MM.1S (cell line): ENCODE measurements at regions not wholly inside any gene's neighbourhood (a gene's known extent, or its start where the extent isn't known, plus 50 kb on each side); places are given as distances from the start of the nearest gene placed in this dataset.

Experiments
- DNase-seq: peaks from one replicate; pipeline ENCODE4 v3.0.0-alpha.2; 2015
- H2AFZ ChIP-seq: fragments of 300-600 bp; sonication (generic); 2 replicates; pipeline ENCODE4 v1.6.0; 2016; ENCODE audit warnings: antibody characterized with exemption, low read length
- H3F3A ChIP-seq: fragments of 300-600 bp; sonication (generic); 2 replicates; pipeline ENCODE4 v1.6.1; 2016; ENCODE audit warnings: mild to moderate bottlenecking, antibody characterized with exemption, low read length, moderate library complexity, mixed read lengths; ENCODE audit not compliant: insufficient read depth
- H3K27ac ChIP-seq: fragments of 300-600 bp; sonication (generic); 2 replicates; pipeline ENCODE4 v1.5.1; 2016; ENCODE audit warnings: mild to moderate bottlenecking, low read length
- H3K27me3 ChIP-seq: fragments of 300-600 bp; sonication (generic); replicated peaks from 2 replicates; pipeline ENCODE4 v1.6.0; 2016; ENCODE audit warnings: low read length; ENCODE audit not compliant: insufficient read depth
- H3K36me3 ChIP-seq: fragments of 300-600 bp; sonication (generic); replicated peaks from 2 replicates; pipeline ENCODE4 v1.6.1; 2016; ENCODE audit warnings: mild to moderate bottlenecking, low read length, mixed read lengths; ENCODE audit not compliant: insufficient read depth
- H3K4me1 ChIP-seq: fragments of 300-600 bp; sonication (generic); 2 replicates; pipeline ENCODE4 v1.6.1; 2016; ENCODE audit warnings: low read length, mixed read lengths
- H3K4me2 ChIP-seq: fragments of 300-600 bp; sonication (generic); 2 replicates; pipeline ENCODE4 v1.6.0; 2016; ENCODE audit warnings: low read depth, low read length
- H3K4me3 ChIP-seq: fragments of 300-600 bp; sonication (generic); 2 replicates; pipeline ENCODE4 v1.5.1; 2016; ENCODE audit warnings: low read length, mixed read lengths
- H3K79me2 ChIP-seq: fragments of 300-600 bp; sonication (generic); 2 replicates; pipeline ENCODE4 v1.6.1; 2016; ENCODE audit warnings: mixed run types, low read length, mixed read lengths
- H3K9ac ChIP-seq: fragments of 300-600 bp; sonication (generic); 2 replicates; pipeline ENCODE4 v1.6.1; 2016; ENCODE audit warnings: low read length, mixed read lengths
- H3K9me2 ChIP-seq: fragments of 300-600 bp; sonication (generic); replicated peaks from 2 replicates; pipeline ENCODE4 v1.6.1; 2016; ENCODE audit warnings: mild to moderate bottlenecking, low read length, mixed read lengths; ENCODE audit not compliant: insufficient read depth
- H3K9me3 ChIP-seq: fragments of 300-600 bp; sonication (generic); replicated peaks from 2 replicates; pipeline ENCODE4 v1.6.1; 2016; ENCODE audit warnings: mild to moderate bottlenecking, low read length, mixed read lengths; ENCODE audit not compliant: insufficient read depth
- H4K20me1 ChIP-seq: fragments of 300-600 bp; sonication (generic); 2 replicates; pipeline ENCODE4 v1.6.1; 2016; ENCODE audit warnings: mild to moderate bottlenecking, low read length, moderate library complexity, mixed read lengths; ENCODE audit not compliant: insufficient read depth
- EZH2 ChIP-seq: fragments of 300-600 bp; sonication (generic); optimal IDR thresholded peaks from 2 replicates; pipeline ENCODE3; 2017; ENCODE audit warnings: low read depth, mild to moderate bottlenecking, antibody characterized with exemption, low read length, mixed read lengths
- EZH2phosphoT487 ChIP-seq: fragments of 300-600 bp; sonication (generic); IDR thresholded peaks from 2 replicates; pipeline ENCODE4 v1.6.1; 2018; ENCODE audit warnings: antibody characterized with exemption, low read length
- TF ChIP-seq, protein P1 (sequence below): fragments of 300-600 bp; sonication (generic); IDR thresholded peaks from 2 replicates; pipeline ENCODE4 v1.5.1; 2016; ENCODE audit warnings: antibody characterized with exemption, low read length, mixed read lengths

GRCh38 chr20:19821606-19822005, 63.5 kb downstream of the RIN2 start:
- Histone ChIP-seq H3K4me1 (peaks cover 25% of the 10 kb centered on the region), H3K27ac (no peak overlapping the region), H3K27me3 (no peaks in the 10 kb centered on the region), H3K4me3 (no peak overlapping the region), H3K79me2 (no peaks in the 10 kb centered on the region), H2AFZ (no peak overlapping the region), H3K9me3 (no peaks in the 10 kb centered on the region), H3K9ac (no peak overlapping the region), H3K36me3 (no peaks in the 10 kb centered on the region), H3K4me2 (peak overlapping the region; percentile 12), H3K9me2 (no peaks in the 10 kb centered on the region), H3F3A (peaks cover 3% of the 10 kb centered on the region; the same call in 1 of the 2 replicates), H4K20me1 (no peaks in the 10 kb centered on the region)
- DNase-seq = peak; percentile 23
- TF ChIP-seq, protein P1, sequence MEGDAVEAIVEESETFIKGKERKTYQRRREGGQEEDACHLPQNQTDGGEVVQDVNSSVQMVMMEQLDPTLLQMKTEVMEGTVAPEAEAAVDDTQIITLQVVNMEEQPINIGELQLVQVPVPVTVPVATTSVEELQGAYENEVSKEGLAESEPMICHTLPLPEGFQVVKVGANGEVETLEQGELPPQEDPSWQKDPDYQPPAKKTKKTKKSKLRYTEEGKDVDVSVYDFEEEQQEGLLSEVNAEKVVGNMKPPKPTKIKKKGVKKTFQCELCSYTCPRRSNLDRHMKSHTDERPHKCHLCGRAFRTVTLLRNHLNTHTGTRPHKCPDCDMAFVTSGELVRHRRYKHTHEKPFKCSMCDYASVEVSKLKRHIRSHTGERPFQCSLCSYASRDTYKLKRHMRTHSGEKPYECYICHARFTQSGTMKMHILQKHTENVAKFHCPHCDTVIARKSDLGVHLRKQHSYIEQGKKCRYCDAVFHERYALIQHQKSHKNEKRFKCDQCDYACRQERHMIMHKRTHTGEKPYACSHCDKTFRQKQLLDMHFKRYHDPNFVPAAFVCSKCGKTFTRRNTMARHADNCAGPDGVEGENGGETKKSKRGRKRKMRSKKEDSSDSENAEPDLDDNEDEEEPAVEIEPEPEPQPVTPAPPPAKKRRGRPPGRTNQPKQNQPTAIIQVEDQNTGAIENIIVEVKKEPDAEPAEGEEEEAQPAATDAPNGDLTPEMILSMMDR = no peak
- TF ChIP-seq EZH2 (no peak), EZH2phosphoT487 (no peak)

DNA sequence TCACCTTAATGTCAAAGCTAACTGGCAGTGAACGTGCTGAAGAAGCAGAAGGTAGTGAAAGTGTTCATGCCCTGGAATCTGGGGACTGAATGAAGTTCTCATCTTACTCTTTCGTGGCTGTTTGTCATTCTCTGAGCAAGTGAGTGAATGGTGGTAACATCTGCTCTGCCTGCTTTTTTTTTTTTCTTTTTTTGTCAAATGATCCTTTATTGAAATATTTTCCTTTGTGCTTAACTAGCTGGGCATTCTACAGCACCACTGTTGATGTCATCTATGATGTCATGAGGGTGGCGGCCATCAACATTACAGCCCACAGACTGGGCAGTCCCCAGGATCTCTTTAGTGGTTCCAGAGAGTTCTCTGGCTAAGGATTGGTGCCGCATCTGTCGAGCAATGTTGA, 65.2 kb downstream of the RIN2 start:
- no peaks in the 10 kb centered on the region for H3K27me3 ChIP-seq

GRCh38 chr20:19823971-19824370, 65.9 kb downstream of the RIN2 start:
- H3K4me1 ChIP-seq = peaks cover 36% of the 10 kb centered on the region
- no peak for DNase-seq
- no peaks in the 10 kb centered on the region for H4K20me1 ChIP-seq
- peaks cover 20% of the 10 kb centered on the region for H3F3A ChIP-seq
- H3K9ac ChIP-seq = no peak overlapping the region
- H3K36me3 ChIP-seq = no peaks in the 10 kb centered on the region
- no peaks in the 10 kb centered on the region for H3K9me2 ChIP-seq
- no peak for TF ChIP-seq EZH2
- TF ChIP-seq EZH2phosphoT487 = no peak
- TF ChIP-seq, protein P1 = no peak
- H3K79me2 ChIP-seq = no peaks in the 10 kb centered on the region
- no peak overlapping the region for H2AFZ ChIP-seq
- no peaks in the 10 kb centered on the region for H3K27me3 ChIP-seq
- no peak overlapping the region for H3K4me3 ChIP-seq
- no peaks in the 10 kb centered on the region for H3K9me3 ChIP-seq
- no peak overlapping the region for H3K27ac ChIP-seq
- H3K4me2 ChIP-seq = no peak overlapping the region

More for the DNA sequence above, 65.2 kb downstream of the RIN2 start:
- H3K9ac ChIP-seq = no peak overlapping the region
- no peaks in the 10 kb centered on the region for H3K9me2 ChIP-seq
- no peak overlapping the region for H2AFZ ChIP-seq
- H3K4me3 ChIP-seq = no peak overlapping the region
- no peaks in the 10 kb centered on the region for H3K36me3 ChIP-seq
- no peaks in the 10 kb centered on the region for H3K9me3 ChIP-seq
- H3K4me2 ChIP-seq = no peak overlapping the region
- no peaks in the 10 kb centered on the region for H4K20me1 ChIP-seq
- TF ChIP-seq, protein P1 = no peak
- TF ChIP-seq EZH2 (no peak), EZH2phosphoT487 (no peak)
- no peak overlapping the region for H3K27ac ChIP-seq
- H3K4me1 ChIP-seq = peaks cover 29% of the 10 kb centered on the region
- peaks cover 13% of the 10 kb centered on the region for H3F3A ChIP-seq
- H3K79me2 ChIP-seq = no peaks in the 10 kb centered on the region
- no peak for DNase-seq
